ENCODE measurements at regions not wholly inside any gene's neighbourhood (a gene's known extent, or its start where the extent isn't known, plus 50 kb on each side); places are given as distances from the start of the nearest gene placed in this dataset.

GRCh38 chr6:168951217-168951616 lies 302.4 kb downstream of the THBS2 start:
- POLR2A ChIA-PET = no interaction called here
- no peak for DNase-seq (ENCODE audit: extremely low spot score)

DNA sequence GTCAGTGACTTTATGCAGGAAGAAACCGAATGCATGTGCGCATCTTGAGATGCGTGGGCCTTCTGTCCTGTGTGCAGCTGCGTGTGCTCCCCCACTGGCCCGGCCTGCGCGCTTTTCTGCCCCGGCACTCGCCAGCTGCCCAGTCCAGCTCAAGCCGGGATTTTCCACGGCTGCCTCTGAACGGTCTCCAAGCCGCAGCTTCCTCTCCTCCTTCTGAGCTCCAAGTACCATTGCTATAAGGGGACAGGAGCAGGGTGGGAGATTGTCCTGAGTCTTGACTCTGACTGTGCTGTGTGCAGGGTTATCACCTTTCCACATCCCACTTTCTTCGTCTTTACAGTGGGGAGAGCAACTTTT lies 302.8 kb downstream of the THBS2 start:
- TF ChIP-seq NFRKB (IDR thresholded peaks at IDR 0.05) = no peak
- TF ChIP-seq TARDBP (IDR thresholded peaks at IDR 0.05) = no peak
- TF ChIP-seq FOXA1 (IDR thresholded peaks at IDR 0.05) = no peak
- no peak for TF ChIP-seq HDGF (IDR thresholded peaks at IDR 0.05; ENCODE audit: borderline replicate concordance)
- TF ChIP-seq, protein P1, sequence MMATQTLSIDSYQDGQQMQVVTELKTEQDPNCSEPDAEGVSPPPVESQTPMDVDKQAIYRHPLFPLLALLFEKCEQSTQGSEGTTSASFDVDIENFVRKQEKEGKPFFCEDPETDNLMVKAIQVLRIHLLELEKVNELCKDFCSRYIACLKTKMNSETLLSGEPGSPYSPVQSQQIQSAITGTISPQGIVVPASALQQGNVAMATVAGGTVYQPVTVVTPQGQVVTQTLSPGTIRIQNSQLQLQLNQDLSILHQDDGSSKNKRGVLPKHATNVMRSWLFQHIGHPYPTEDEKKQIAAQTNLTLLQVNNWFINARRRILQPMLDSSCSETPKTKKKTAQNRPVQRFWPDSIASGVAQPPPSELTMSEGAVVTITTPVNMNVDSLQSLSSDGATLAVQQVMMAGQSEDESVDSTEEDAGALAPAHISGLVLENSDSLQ (IDR thresholded peaks at IDR 0.05) = no peak
- no peak for TF ChIP-seq FOXK2 (IDR thresholded peaks at IDR 0.05)
- no peak for TF ChIP-seq BHLHE40 (IDR thresholded peaks at IDR 0.05; ENCODE audit: borderline replicate concordance)
- no peak for TF ChIP-seq ZNF384 (IDR thresholded peaks at IDR 0.05)
- TF ChIP-seq SP1 (IDR thresholded peaks at IDR 0.05) = no peak
- TF ChIP-seq ARNT (IDR thresholded peaks at IDR 0.05) = no peak
- TF ChIP-seq ELF4 (IDR thresholded peaks at IDR 0.05) = no peak
- no peak for TF ChIP-seq CTBP1 (IDR thresholded peaks at IDR 0.05; ENCODE audit: borderline replicate concordance)
- TF ChIP-seq SUZ12 (IDR thresholded peaks at IDR 0.05) = no peak
- TF ChIP-seq FOXM1 (IDR thresholded peaks at IDR 0.05; ENCODE audit: borderline replicate concordance) = no peak
- TF ChIP-seq L3MBTL2 (conservative IDR thresholded peaks at IDR 0.05) = no peak
- no peak for TF ChIP-seq LEF1 (IDR thresholded peaks at IDR 0.05; ENCODE audit: borderline replicate concordance)
- POLR2A ChIA-PET = no interaction called here
- CTCF ChIA-PET = no interaction called here
- no peak for DNase-seq (ENCODE audit: extremely low spot score)

More at GRCh38 chr6:168951217-168951616, 302.4 kb downstream of the THBS2 start:
- no peak for TF ChIP-seq NFRKB (IDR thresholded peaks at IDR 0.05)
- TF ChIP-seq FOXA1 (IDR thresholded peaks at IDR 0.05) = no peak
- no peak for TF ChIP-seq SUZ12 (IDR thresholded peaks at IDR 0.05)
- no peak for TF ChIP-seq ARNT (IDR thresholded peaks at IDR 0.05)
- TF ChIP-seq LEF1 (IDR thresholded peaks at IDR 0.05; ENCODE audit: borderline replicate concordance) = no peak
- TF ChIP-seq ZNF384 (IDR thresholded peaks at IDR 0.05) = no peak
- TF ChIP-seq CTBP1 (IDR thresholded peaks at IDR 0.05; ENCODE audit: borderline replicate concordance) = no peak
- TF ChIP-seq TARDBP (IDR thresholded peaks at IDR 0.05) = no peak
- no peak for TF ChIP-seq ELF4 (IDR thresholded peaks at IDR 0.05)
- no peak for TF ChIP-seq BHLHE40 (IDR thresholded peaks at IDR 0.05; ENCODE audit: borderline replicate concordance)
- TF ChIP-seq FOXM1 (IDR thresholded peaks at IDR 0.05; ENCODE audit: borderline replicate concordance) = no peak
- no peak for TF ChIP-seq FOXK2 (IDR thresholded peaks at IDR 0.05)
- TF ChIP-seq L3MBTL2 (conservative IDR thresholded peaks at IDR 0.05) = no peak
- CTCF ChIA-PET = interaction anchor here (0.6 kb wide), 1 partner anchor 813 kb away, joined by 5 read pairs; no protein-coding TSS in a partner anchor

DNA sequence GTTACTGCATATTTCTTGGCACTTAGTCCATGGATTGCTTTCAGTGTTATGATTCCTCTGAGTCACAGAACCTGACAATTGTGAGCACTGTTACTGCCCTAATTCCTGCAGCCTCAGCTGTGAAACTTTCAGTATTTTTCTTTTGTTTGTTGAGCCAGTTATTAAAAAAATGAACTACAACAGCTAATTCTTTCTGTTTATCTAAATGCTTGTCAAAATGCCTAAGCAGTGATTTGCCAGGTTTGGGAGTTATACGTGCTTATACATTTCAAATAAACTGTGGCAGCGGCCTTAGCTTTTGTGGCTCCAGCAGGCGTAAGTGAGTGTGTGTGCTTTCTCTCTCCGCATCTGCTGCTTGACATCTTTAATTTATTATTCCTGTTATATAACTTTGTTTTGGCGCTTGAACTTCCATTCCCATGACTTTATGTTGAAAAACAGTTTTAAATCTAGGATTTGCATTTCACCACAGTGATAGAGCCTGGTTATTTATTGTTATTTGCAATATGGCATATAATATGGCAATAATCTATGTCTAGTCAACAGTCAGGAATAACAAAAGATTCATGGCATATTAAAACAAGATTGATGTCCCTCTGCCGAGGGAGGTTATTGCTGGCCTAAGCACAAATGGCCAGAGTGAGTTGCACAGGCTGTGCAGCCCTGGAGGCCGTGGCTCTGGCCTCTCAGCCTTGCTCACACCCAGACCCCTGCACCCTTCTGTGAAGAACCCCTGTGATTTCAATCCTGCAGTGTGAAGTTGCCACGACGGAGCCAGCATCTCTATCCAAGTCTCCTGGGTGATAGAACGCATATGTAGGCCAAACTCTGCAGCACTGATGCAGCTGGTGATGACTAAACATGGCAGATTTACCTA lies 303.4 kb downstream of the THBS2 start:
- CTCF ChIA-PET = no interaction called here
- TF ChIP-seq ARNT (IDR thresholded peaks at IDR 0.05) = no peak
- TF ChIP-seq, protein P1 (IDR thresholded peaks at IDR 0.05) = peak; percentile 41
- no peak for DNase-seq (ENCODE audit: extremely low spot score)
- POLR2A ChIA-PET = no interaction called here

DNA sequence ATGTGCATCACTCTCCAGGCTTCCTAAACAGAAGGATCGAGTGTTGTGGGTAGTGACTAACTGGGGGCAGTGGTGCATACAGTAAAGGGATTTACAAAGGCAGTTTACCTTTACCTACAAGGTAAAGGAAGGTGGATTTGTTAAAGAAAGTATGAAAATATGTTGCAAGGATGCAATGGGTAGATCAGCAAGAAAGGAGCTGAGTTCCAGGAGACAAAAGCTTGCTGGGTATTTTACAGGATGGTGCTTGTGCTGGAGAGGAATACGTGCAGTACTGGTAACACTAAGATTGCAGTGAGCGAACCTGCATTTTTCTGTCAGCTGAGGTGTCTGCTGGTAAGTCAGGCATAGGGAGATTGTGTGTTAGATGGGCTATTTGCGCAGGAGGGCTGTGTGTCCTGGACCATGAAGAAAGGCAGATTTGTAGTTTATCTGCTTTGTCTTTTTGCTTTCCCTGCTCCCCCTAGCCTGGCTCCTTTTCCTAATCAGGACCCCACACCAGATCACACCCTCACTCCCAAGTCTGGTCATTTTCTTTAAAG lies 304.6 kb downstream of the THBS2 start:
- no peak for DNase-seq (ENCODE audit: extremely low spot score)
- no peak for TF ChIP-seq ZNF384 (IDR thresholded peaks at IDR 0.05)
- no peak for TF ChIP-seq NFRKB (IDR thresholded peaks at IDR 0.05)
- no peak for TF ChIP-seq ELF4 (IDR thresholded peaks at IDR 0.05)
- no peak for TF ChIP-seq SUZ12 (IDR thresholded peaks at IDR 0.05)
- no peak for TF ChIP-seq FOXK2 (IDR thresholded peaks at IDR 0.05)
- no peak for TF ChIP-seq ARNT (IDR thresholded peaks at IDR 0.05)
- no peak for TF ChIP-seq SP1 (IDR thresholded peaks at IDR 0.05)
- no peak for TF ChIP-seq L3MBTL2 (conservative IDR thresholded peaks at IDR 0.05)
- no peak for TF ChIP-seq HDGF (IDR thresholded peaks at IDR 0.05; ENCODE audit: borderline replicate concordance)
- no peak for TF ChIP-seq CTBP1 (IDR thresholded peaks at IDR 0.05; ENCODE audit: borderline replicate concordance)
- TF ChIP-seq FOXM1 (IDR thresholded peaks at IDR 0.05; ENCODE audit: borderline replicate concordance) = no peak
- TF ChIP-seq, protein P1 (IDR thresholded peaks at IDR 0.05) = no peak
- TF ChIP-seq LEF1 (IDR thresholded peaks at IDR 0.05; ENCODE audit: borderline replicate concordance) = no peak
- TF ChIP-seq FOXA1 (IDR thresholded peaks at IDR 0.05) = no peak
- no peak for TF ChIP-seq BHLHE40 (IDR thresholded peaks at IDR 0.05; ENCODE audit: borderline replicate concordance)
- no peak for TF ChIP-seq TARDBP (IDR thresholded peaks at IDR 0.05)
- ChIA-PET CTCF (no interaction called here), POLR2A (no interaction called here)

DNA sequence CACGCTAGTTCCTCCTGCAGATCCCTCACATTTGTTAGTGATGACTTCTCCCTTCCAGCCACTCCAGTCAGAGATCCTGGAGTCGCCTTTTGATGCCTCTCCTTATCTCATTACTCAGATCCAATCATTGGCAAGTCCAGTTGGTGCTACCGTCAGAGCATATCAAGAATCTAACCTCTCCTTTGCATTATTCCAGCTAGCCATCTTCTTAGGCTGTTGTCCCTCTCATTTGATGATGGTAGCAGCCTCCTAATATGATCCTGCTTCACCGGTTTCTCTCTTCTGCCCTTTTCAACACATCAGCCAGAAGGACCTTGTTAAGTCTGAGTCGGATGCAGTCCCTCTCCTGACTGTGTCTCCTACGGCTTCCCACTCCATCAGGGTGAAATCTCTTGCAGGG lies 305.6 kb downstream of the THBS2 start:
- TF ChIP-seq FOXA1 (IDR thresholded peaks at IDR 0.05) = no peak
- TF ChIP-seq CTBP1 (IDR thresholded peaks at IDR 0.05; ENCODE audit: borderline replicate concordance) = no peak
- no peak for TF ChIP-seq HDGF (IDR thresholded peaks at IDR 0.05; ENCODE audit: borderline replicate concordance)
- no peak for TF ChIP-seq ELF4 (IDR thresholded peaks at IDR 0.05)
- TF ChIP-seq ZNF384 (IDR thresholded peaks at IDR 0.05) = no peak
- TF ChIP-seq ARNT (IDR thresholded peaks at IDR 0.05) = no peak
- no peak for TF ChIP-seq NFRKB (IDR thresholded peaks at IDR 0.05)
- no peak for TF ChIP-seq FOXM1 (IDR thresholded peaks at IDR 0.05; ENCODE audit: borderline replicate concordance)
- TF ChIP-seq SP1 (IDR thresholded peaks at IDR 0.05) = no peak
- TF ChIP-seq SUZ12 (IDR thresholded peaks at IDR 0.05) = no peak
- TF ChIP-seq LEF1 (IDR thresholded peaks at IDR 0.05; ENCODE audit: borderline replicate concordance) = no peak
- no peak for TF ChIP-seq TARDBP (IDR thresholded peaks at IDR 0.05)
- TF ChIP-seq BHLHE40 (IDR thresholded peaks at IDR 0.05; ENCODE audit: borderline replicate concordance) = no peak
- TF ChIP-seq L3MBTL2 (conservative IDR thresholded peaks at IDR 0.05) = no peak
- TF ChIP-seq FOXK2 (IDR thresholded peaks at IDR 0.05) = no peak
- TF ChIP-seq, protein P1 (IDR thresholded peaks at IDR 0.05) = no peak
- no peak for DNase-seq (ENCODE audit: extremely low spot score)
- CTCF ChIA-PET = no interaction called here
- POLR2A ChIA-PET = no interaction called here
